SK-N-SH (cell line): ENCODE measurements at regions not wholly inside any gene's neighbourhood (a gene's known extent, or its start where the extent isn't known, plus 50 kb on each side); places are given as distances from the start of the nearest gene placed in this dataset.

Experiments
- CTCF ChIP-seq: fragments of 200-600 bp; sonication (generic); IDR thresholded peaks from 2 replicates; pipeline ENCODE4 v1.6.1; 2017; ENCODE audit warnings: antibody characterized with exemption, mild to moderate bottlenecking, moderate library complexity
- EP300 ChIP-seq, 2 experiments: IDR thresholded peaks; 2 replicates each; pipeline versions ENCODE4 v1.4.0 to v1.6.1; 2012; ENCODE audit warnings: borderline replicate concordance in 1 of 2, low read depth in 1 of 2, low read length in 1 of 2
- MAX ChIP-seq: IDR thresholded peaks from 2 replicates; pipeline ENCODE4 v1.4.0; 2012; ENCODE audit warnings: low read depth
- MXI1 ChIP-seq: IDR thresholded peaks from 2 replicates; pipeline ENCODE4 v1.6.1; 2012; ENCODE audit warnings: mild to moderate bottlenecking, low read depth, low read length, improper control_type of control experiment
- POLR2AphosphoS5 ChIP-seq: IDR thresholded peaks from 2 replicates; pipeline ENCODE4 v1.6.1; 2012; ENCODE audit warnings: low read depth, low read length
- RAD21 ChIP-seq: IDR thresholded peaks from 2 replicates; pipeline ENCODE4 v1.6.1; 2012; ENCODE audit warnings: mild to moderate bottlenecking, low read length
- TCF12 ChIP-seq: IDR thresholded peaks from 2 replicates; pipeline ENCODE4 v1.4.0; 2012

GRCh38 chr15:36005542-36005941 is 459.6 kb upstream of the DPH6 start:
- TF ChIP-seq MXI1 (no peak), MAX (no peak), CTCF (no peak), RAD21 (no peak; the same call in 1 of the 2 replicates), POLR2AphosphoS5 (no peak), EP300 (IDR thresholded peaks at IDR 0.05; ENCODE audit: borderline replicate concordance in 1 of 2, low read depth in 1 of 2, low read length in 1 of 2) (peak in 1 of 2 experiments; percentile 21; a peak in 2 of 4 replicates), TCF12 (peak; percentile 36)
